ENCODE measurements at regions not wholly inside any gene's neighbourhood (a gene's known extent, or its start where the extent isn't known, plus 50 kb on each side); places are given as distances from the start of the nearest gene placed in this dataset.

- no peak for FAIRE-seq
- Histone ChIP-seq H3K27me3 (ENCODE audit: control insufficient read depth in 2 of 2, insufficient read depth in 2 of 2, low read length in 2 of 2) (no peaks in the 10 kb centered on the region), H3K79me2 (ENCODE audit: control insufficient read depth, insufficient read depth, low read length) (no peaks in the 10 kb centered on the region), H3K9ac (replicated peaks; ENCODE audit: extremely low read depth, insufficient read depth, low read length) (no peak overlapping the region), H3K9me3 (replicated peaks; ENCODE audit: control insufficient read depth, insufficient read depth, low read length) (peaks cover 3% of the 10 kb centered on the region), H3K4me2 (ENCODE audit: insufficient read depth, low read length) (no peak overlapping the region), H2AFZ (ENCODE audit: low read depth, low read length) (no peak overlapping the region), H3K27ac (ENCODE audit: insufficient read depth, low read depth, low read length) (no peak overlapping the region), H3K4me1 (ENCODE audit: control insufficient read depth, extremely low read depth, insufficient read depth, low read length) (no peaks in the 10 kb centered on the region), H3K4me3 (replicated peaks in 1 of 3; ENCODE audit: insufficient read depth in 1 of 3, low read depth in 1 of 3, low read length in 3 of 3) (no peak overlapping the region), H4K20me1 (replicated peaks; ENCODE audit: control insufficient read depth, extremely low read depth, insufficient read depth, low read length) (no peaks in the 10 kb centered on the region), H3K36me3 (ENCODE audit: control insufficient read depth in 2 of 2, extremely low read depth in 1 of 2, insufficient read depth in 2 of 2, low read length in 2 of 2) (no peaks in the 10 kb centered on the region), H3K9me1 (replicated peaks; ENCODE audit: control insufficient read depth, extremely low read depth, insufficient read depth, low read length) (no peaks in the 10 kb centered on the region)
- BruUV-seq (replicated peaks) = no TSS peak
- ChIA-PET POLR2A (no interaction called here), CTCF (no interaction called here)
- intact Hi-C loops (cut with micrococcal nuclease) = no loop called here
- DNase-seq (ENCODE audit: low read depth, low spot score) = no peak
- TF ChIP-seq CTCF (IDR thresholded peaks at IDR 0.05; ENCODE audit: extremely low read depth in 1 of 2, insufficient read depth in 1 of 2, low read depth in 1 of 2, low read length in 2 of 2) = no peak
- dilution Hi-C loops (cut with MboI; ENCODE audit: extremely low pct_ligation_motif_present, low sequenced_read_pairs) = no loop called here
Observed at GRCh38 chr4:170777663-170778062, 687.9 kb upstream of the AADAT start.

- ChIA-PET POLR2A (no interaction called here), CTCF (interaction anchor here (1.1 kb wide), 1 partner anchor 376 kb away, joined by 3 read pairs; no protein-coding TSS in a partner anchor)
- H3K4me2 ChIP-seq (ENCODE audit: insufficient read depth, low read length) = no peak overlapping the region
- H3K4me1 ChIP-seq (ENCODE audit: control insufficient read depth, extremely low read depth, insufficient read depth, low read length) = no peaks in the 10 kb centered on the region
- intact Hi-C loops (cut with micrococcal nuclease) (no loop called here), dilution Hi-C loops (cut with MboI; ENCODE audit: extremely low pct_ligation_motif_present, low sequenced_read_pairs) (no loop called here)
- no peaks in the 10 kb centered on the region for H4K20me1 ChIP-seq (replicated peaks; ENCODE audit: control insufficient read depth, extremely low read depth, insufficient read depth, low read length)
- H3K27ac ChIP-seq (ENCODE audit: insufficient read depth, low read depth, low read length) = no peak overlapping the region
- BruUV-seq (replicated peaks) = no TSS peak
- no peak overlapping the region for H2AFZ ChIP-seq (ENCODE audit: low read depth, low read length)
- TF ChIP-seq FOS (IDR thresholded peaks at IDR 0.05; ENCODE audit: borderline replicate concordance, insufficient read depth, low read length) = no peak
- no peak for TF ChIP-seq POLR2A (IDR thresholded peaks at IDR 0.05; ENCODE audit: low read depth, low read length)
- no peak for TF ChIP-seq POLR2AphosphoS5 (IDR thresholded peaks at IDR 0.05; ENCODE audit: insufficient read depth, low read depth, low read length)
- TF ChIP-seq GATA2 (IDR thresholded peaks at IDR 0.05; ENCODE audit: insufficient read depth, insufficient read length, low read depth, low read length) = no peak
- TF ChIP-seq EZH2 (IDR thresholded peaks at IDR 0.05; ENCODE audit: borderline replicate concordance, low read depth, low read length, severe bottlenecking) = no peak
- no peak for TF ChIP-seq JUN (IDR thresholded peaks at IDR 0.05; ENCODE audit: borderline replicate concordance, insufficient read depth, insufficient read length, low read depth)
- no peak for TF ChIP-seq MYC (IDR thresholded peaks at IDR 0.05; ENCODE audit: low read depth, low read length)
- TF ChIP-seq CTCF (IDR thresholded peaks at IDR 0.05; ENCODE audit: extremely low read depth in 1 of 2, insufficient read depth in 1 of 2, low read depth in 1 of 2, low read length in 2 of 2) = no peak
- no peak for TF ChIP-seq MAX (IDR thresholded peaks at IDR 0.05; ENCODE audit: insufficient read depth, insufficient read length)
- no peak overlapping the region for H3K4me3 ChIP-seq (replicated peaks in 1 of 3; ENCODE audit: insufficient read depth in 1 of 3, low read depth in 1 of 3, low read length in 3 of 3)
- H3K27me3 ChIP-seq (ENCODE audit: control insufficient read depth in 2 of 2, insufficient read depth in 2 of 2, low read length in 2 of 2) = no peaks in the 10 kb centered on the region
- DNase-seq (ENCODE audit: low read depth, low spot score) (no peak), FAIRE-seq (no peak)
- H3K79me2 ChIP-seq (ENCODE audit: control insufficient read depth, insufficient read depth, low read length) = no peaks in the 10 kb centered on the region
- no peak overlapping the region for H3K9ac ChIP-seq (replicated peaks; ENCODE audit: extremely low read depth, insufficient read depth, low read length)
- H3K36me3 ChIP-seq (ENCODE audit: control insufficient read depth in 2 of 2, extremely low read depth in 1 of 2, insufficient read depth in 2 of 2, low read length in 2 of 2) = no peaks in the 10 kb centered on the region
- peaks cover 3% of the 10 kb centered on the region for H3K9me3 ChIP-seq (replicated peaks; ENCODE audit: control insufficient read depth, insufficient read depth, low read length)
- H3K9me1 ChIP-seq (replicated peaks; ENCODE audit: control insufficient read depth, extremely low read depth, insufficient read depth, low read length) = no peaks in the 10 kb centered on the region
Observed at GRCh38 chr4:170776983-170777382, 687.2 kb upstream of the AADAT start.
